DOHH2 (cell line): ENCODE measurements at regions not wholly inside any gene's neighbourhood (a gene's known extent, or its start where the extent isn't known, plus 50 kb on each side); places are given as distances from the start of the nearest gene placed in this dataset.

Experiments used
- H3F3A ChIP-seq: fragments of 200-600 bp; sonication (generic), shearing (Covaris generic); 2 replicates; pipeline ENCODE4 v1.6.0; 2016; ENCODE audit warnings: antibody characterized with exemption, mild to moderate bottlenecking; ENCODE audit not compliant: control insufficient read depth, insufficient read depth
- H3K27ac ChIP-seq: fragments of 200-600 bp; sonication (generic); 2 replicates; pipeline ENCODE4 v1.5.1; 2014; ENCODE audit warnings: low read depth, mild to moderate bottlenecking, low read length, moderate library complexity
- H3K27me3 ChIP-seq: fragments of 200-600 bp; sonication (generic); 2 replicates; pipeline ENCODE4 v1.6.1; 2014; ENCODE audit warnings: mild to moderate bottlenecking, low read length, mixed read lengths; ENCODE audit not compliant: control insufficient read depth
- H3K36me3 ChIP-seq: fragments of 200-600 bp; sonication (generic); 2 replicates; pipeline ENCODE4 v1.6.1; 2014; ENCODE audit warnings: mild to moderate bottlenecking, low read length, moderate library complexity, mixed read lengths; ENCODE audit not compliant: control insufficient read depth
- H3K4me1 ChIP-seq: fragments of 200-600 bp; sonication (generic); 2 replicates; pipeline ENCODE4 v1.6.1; 2014; ENCODE audit warnings: mild to moderate bottlenecking, low read length, mixed read lengths; ENCODE audit not compliant: control insufficient read depth
- H3K4me2 ChIP-seq: fragments of 200-600 bp; sonication (generic); 2 replicates; pipeline ENCODE4 v1.6.0; 2014; ENCODE audit warnings: mild to moderate bottlenecking, low read length, moderate library complexity
- H3K4me3 ChIP-seq: fragments of 200-600 bp; sonication (generic); 2 replicates; pipeline ENCODE4 v1.5.1; 2014; ENCODE audit warnings: mild to moderate bottlenecking, low read length, mixed read lengths
- H3K79me2 ChIP-seq: fragments of 200-600 bp; sonication (generic); 2 replicates; pipeline ENCODE4 v1.6.1; 2014; ENCODE audit warnings: mild to moderate bottlenecking, low read length, mixed read lengths; ENCODE audit not compliant: control insufficient read depth
- H3K9me2 ChIP-seq: fragments of 200-600 bp; sonication (generic); replicated peaks from 2 replicates; pipeline ENCODE4 v1.6.1; 2014; ENCODE audit warnings: mild to moderate bottlenecking, low read length, mixed read lengths; ENCODE audit not compliant: control insufficient read depth
- H3K9me3 ChIP-seq: fragments of 200-600 bp; sonication (generic); 2 replicates; pipeline ENCODE4 v1.6.1; 2014; ENCODE audit warnings: antibody characterized with exemption, low read length, mixed read lengths; ENCODE audit not compliant: control insufficient read depth, insufficient read depth
- H4K20me1 ChIP-seq: fragments of 200-600 bp; sonication (generic); 2 replicates; pipeline ENCODE4 v1.6.0; 2014; ENCODE audit warnings: low read depth, mild to moderate bottlenecking, antibody characterized with exemption, low read length, moderate library complexity; ENCODE audit not compliant: control insufficient read depth, insufficient read depth
- EZH2phosphoT487 ChIP-seq: fragments of 200-600 bp; sonication (generic); IDR thresholded peaks from 2 replicates; pipeline ENCODE4 v1.6.1; 2017; ENCODE audit warnings: borderline replicate concordance, mild to moderate bottlenecking, antibody characterized with exemption, low read length, moderate library complexity, mixed read lengths
- TF ChIP-seq, protein P1 (sequence below): fragments of 200-600 bp; sonication (generic); IDR thresholded peaks from one replicate; pipeline ENCODE4 v1.5.1; 2014; ENCODE audit warnings: antibody characterized with exemption, mild to moderate bottlenecking, low read depth, low read length; ENCODE audit not compliant: poor library complexity, severe bottlenecking

DNA sequence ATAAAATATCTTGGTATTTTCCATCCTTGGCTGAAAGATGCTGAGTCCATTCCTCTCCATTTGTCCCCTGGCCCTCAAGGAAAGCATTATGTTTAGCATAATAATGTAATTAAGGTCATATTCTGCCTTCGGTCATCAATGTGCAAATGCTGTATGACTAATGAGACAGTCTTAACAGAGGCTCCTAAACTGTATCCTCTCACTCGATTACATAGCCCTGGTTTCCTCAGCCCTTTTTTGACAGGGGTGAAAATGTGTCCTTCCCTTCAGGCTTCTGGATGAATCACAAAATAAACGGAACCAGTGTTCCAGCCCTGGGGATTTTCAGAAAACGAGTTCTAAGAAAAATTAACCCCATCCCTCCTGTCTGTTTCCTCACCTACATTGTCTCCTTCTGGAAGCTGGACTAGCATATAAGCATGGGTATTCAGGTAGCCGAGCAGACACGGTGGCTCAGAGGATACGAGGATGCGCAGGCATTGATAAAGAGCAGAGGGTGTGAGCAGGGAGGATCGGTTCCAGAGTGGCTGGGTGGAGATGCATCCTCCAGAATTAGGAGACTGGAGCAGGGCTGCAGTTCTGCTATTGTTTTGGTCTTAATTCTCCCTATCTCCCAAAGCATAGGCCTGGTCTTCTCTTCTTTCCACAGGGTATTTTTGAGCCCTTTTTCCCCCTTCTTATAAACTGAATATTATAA, 742.9 kb downstream of the TLR4 start:
- no peaks in the 10 kb centered on the region for H3K79me2 ChIP-seq
- no peak overlapping the region for H3K4me3 ChIP-seq
- TF ChIP-seq, protein P1, sequence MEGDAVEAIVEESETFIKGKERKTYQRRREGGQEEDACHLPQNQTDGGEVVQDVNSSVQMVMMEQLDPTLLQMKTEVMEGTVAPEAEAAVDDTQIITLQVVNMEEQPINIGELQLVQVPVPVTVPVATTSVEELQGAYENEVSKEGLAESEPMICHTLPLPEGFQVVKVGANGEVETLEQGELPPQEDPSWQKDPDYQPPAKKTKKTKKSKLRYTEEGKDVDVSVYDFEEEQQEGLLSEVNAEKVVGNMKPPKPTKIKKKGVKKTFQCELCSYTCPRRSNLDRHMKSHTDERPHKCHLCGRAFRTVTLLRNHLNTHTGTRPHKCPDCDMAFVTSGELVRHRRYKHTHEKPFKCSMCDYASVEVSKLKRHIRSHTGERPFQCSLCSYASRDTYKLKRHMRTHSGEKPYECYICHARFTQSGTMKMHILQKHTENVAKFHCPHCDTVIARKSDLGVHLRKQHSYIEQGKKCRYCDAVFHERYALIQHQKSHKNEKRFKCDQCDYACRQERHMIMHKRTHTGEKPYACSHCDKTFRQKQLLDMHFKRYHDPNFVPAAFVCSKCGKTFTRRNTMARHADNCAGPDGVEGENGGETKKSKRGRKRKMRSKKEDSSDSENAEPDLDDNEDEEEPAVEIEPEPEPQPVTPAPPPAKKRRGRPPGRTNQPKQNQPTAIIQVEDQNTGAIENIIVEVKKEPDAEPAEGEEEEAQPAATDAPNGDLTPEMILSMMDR, result no peak
- no peak for TF ChIP-seq EZH2phosphoT487
- H3K36me3 ChIP-seq, result no peaks in the 10 kb centered on the region
- no peaks in the 10 kb centered on the region for H3K4me1 ChIP-seq
- no peaks in the 10 kb centered on the region for H3F3A ChIP-seq
- no peaks in the 10 kb centered on the region for H3K27me3 ChIP-seq
- no peaks in the 10 kb centered on the region for H3K9me3 ChIP-seq
- H3K27ac ChIP-seq, result no peak overlapping the region
- H4K20me1 ChIP-seq, result no peaks in the 10 kb centered on the region
- no peak overlapping the region for H3K4me2 ChIP-seq
- no peaks in the 10 kb centered on the region for H3K9me2 ChIP-seq

DNA sequence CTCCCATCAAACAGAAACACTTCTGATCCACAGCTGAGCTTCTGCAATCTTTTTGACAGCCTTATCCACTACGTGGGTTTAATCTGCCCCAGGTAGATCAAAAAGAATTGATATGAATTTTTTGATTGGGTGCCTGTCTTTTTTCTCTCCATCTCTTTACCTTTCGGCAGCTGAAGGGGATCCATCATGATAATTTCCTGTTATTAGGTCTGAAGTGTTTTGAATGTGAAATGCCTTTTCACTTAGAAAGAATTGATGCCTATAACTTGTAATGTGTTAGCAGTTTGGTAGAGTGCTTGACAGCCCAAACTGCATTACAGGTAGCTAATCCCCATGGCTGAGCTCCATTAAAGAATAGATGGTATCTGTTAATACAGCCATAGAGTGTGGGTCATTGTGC, 745.4 kb downstream of the TLR4 start:
- H3K27ac ChIP-seq, result no peak overlapping the region
- no peaks in the 10 kb centered on the region for H3K36me3 ChIP-seq
- H3K4me1 ChIP-seq, result no peaks in the 10 kb centered on the region
- H3F3A ChIP-seq, result no peaks in the 10 kb centered on the region
- no peaks in the 10 kb centered on the region for H4K20me1 ChIP-seq
- H3K9me3 ChIP-seq, result no peaks in the 10 kb centered on the region
- H3K9me2 ChIP-seq, result no peaks in the 10 kb centered on the region
- H3K4me3 ChIP-seq, result no peak overlapping the region
- no peak overlapping the region for H3K4me2 ChIP-seq
- no peaks in the 10 kb centered on the region for H3K79me2 ChIP-seq
- H3K27me3 ChIP-seq, result no peaks in the 10 kb centered on the region
- TF ChIP-seq, protein P1, result no peak
- no peak for TF ChIP-seq EZH2phosphoT487

DNA sequence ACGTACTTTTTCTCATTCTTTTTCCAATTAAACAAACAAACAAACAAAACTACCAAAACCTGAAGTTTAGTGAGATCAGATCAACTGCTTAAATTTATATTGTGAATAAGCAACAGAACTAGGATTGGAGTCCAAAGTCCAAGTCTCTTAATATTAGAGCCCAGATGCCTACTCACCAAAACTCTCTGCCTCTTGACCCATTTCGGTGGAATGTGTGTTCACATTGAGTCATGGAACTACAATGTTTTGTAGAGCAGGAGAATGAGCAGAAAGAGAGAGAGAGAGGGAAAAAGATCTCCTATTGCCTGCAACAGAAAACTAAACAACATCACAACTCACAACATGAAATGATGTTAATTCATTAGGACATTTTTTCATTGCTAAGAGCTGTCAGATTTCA, 751.1 kb downstream of the TLR4 start:
- H3K36me3 ChIP-seq, result no peaks in the 10 kb centered on the region
- H3F3A ChIP-seq, result no peaks in the 10 kb centered on the region
- TF ChIP-seq EZH2phosphoT487, result no peak
- TF ChIP-seq, protein P1, result no peak
- H3K79me2 ChIP-seq, result no peaks in the 10 kb centered on the region
- no peak overlapping the region for H3K4me3 ChIP-seq
- H3K27me3 ChIP-seq, result no peaks in the 10 kb centered on the region
- H3K9me2 ChIP-seq, result no peaks in the 10 kb centered on the region
- no peaks in the 10 kb centered on the region for H3K4me1 ChIP-seq
- no peaks in the 10 kb centered on the region for H3K9me3 ChIP-seq
- H3K27ac ChIP-seq, result no peak overlapping the region
- no peaks in the 10 kb centered on the region for H4K20me1 ChIP-seq
- no peak overlapping the region for H3K4me2 ChIP-seq

DNA sequence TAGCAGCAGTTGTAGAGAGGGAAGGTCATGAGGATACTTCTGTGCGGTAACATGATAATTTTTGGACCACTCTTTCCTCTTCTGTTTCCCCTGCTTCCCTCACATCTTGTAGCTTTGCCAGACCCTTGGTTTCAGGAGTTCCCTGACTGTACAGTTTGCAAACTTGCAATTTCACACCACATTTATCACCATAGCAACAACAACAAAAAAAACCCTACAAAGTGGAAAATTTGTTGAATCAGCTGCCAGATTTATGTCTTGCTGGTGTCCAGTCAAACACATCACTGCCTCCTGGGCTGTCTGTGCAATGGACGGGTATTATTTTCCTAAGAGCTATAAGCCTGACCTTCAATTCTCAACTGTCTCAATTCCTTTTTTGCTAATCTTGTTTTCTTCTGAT, 751.6 kb downstream of the TLR4 start:
- H3K4me1 ChIP-seq, result no peaks in the 10 kb centered on the region
- H3K4me3 ChIP-seq, result no peak overlapping the region
- H4K20me1 ChIP-seq, result no peaks in the 10 kb centered on the region
- no peaks in the 10 kb centered on the region for H3K27me3 ChIP-seq
- H3F3A ChIP-seq, result no peaks in the 10 kb centered on the region
- no peak overlapping the region for H3K27ac ChIP-seq
- no peaks in the 10 kb centered on the region for H3K36me3 ChIP-seq
- no peaks in the 10 kb centered on the region for H3K9me3 ChIP-seq
- no peak overlapping the region for H3K4me2 ChIP-seq
- H3K79me2 ChIP-seq, result no peaks in the 10 kb centered on the region
- TF ChIP-seq, protein P1, result no peak
- no peaks in the 10 kb centered on the region for H3K9me2 ChIP-seq
